GM13976 (cell line): ENCODE measurements at regions not wholly inside any gene's neighbourhood (a gene's known extent, or its start where the extent isn't known, plus 50 kb on each side); places are given as distances from the start of the nearest gene placed in this dataset.

ENCODE experiments used
- DNase-seq: peaks from one replicate; pipeline ENCODE4 v3.0.0; 2012; ENCODE audit warnings: low spot score
- in situ Hi-C: fragments of 300-500 bp; cut with MboI; formaldehyde crosslinking; loops from one replicate; pipeline ENCODE4 v1.12.0; 2022; ENCODE audit warnings: low sequenced_read_pairs, mixed read lengths, inconsistent platforms; ENCODE audit not compliant: unreplicated experiment
- TF ChIP-seq, protein P1 (sequence below): IDR thresholded peaks from 2 replicates; pipeline ENCODE4 v1.5.1; 2012; ENCODE audit warnings: borderline replicate concordance, mild to moderate bottlenecking; ENCODE audit not compliant: insufficient read depth; ENCODE audit errors: extremely low read depth, missing control alignments, control extremely low read depth

DNA sequence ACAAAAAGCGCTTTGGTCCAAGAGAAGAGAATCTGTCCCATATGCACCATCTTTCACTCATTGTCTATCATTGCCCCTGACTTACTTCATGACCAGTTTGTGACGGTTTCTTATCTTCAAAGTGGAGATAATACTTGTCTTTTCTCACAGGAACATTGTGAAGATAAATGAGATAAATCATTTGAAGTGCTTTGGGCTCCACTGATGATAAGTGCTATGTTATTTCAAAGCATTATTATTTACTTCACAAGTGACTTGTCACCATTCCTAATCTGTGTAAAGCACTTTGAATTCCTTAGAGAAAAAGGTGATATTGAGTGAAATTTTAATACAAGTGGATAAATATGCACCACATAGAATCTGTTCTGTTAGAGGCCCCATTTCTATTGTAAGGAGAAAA lies 731.6 kb upstream of the PTBP2 start:
- in situ Hi-C loops: no loop called here
- no peak for DNase-seq
- TF ChIP-seq, protein P1, sequence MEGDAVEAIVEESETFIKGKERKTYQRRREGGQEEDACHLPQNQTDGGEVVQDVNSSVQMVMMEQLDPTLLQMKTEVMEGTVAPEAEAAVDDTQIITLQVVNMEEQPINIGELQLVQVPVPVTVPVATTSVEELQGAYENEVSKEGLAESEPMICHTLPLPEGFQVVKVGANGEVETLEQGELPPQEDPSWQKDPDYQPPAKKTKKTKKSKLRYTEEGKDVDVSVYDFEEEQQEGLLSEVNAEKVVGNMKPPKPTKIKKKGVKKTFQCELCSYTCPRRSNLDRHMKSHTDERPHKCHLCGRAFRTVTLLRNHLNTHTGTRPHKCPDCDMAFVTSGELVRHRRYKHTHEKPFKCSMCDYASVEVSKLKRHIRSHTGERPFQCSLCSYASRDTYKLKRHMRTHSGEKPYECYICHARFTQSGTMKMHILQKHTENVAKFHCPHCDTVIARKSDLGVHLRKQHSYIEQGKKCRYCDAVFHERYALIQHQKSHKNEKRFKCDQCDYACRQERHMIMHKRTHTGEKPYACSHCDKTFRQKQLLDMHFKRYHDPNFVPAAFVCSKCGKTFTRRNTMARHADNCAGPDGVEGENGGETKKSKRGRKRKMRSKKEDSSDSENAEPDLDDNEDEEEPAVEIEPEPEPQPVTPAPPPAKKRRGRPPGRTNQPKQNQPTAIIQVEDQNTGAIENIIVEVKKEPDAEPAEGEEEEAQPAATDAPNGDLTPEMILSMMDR: no peak

DNA sequence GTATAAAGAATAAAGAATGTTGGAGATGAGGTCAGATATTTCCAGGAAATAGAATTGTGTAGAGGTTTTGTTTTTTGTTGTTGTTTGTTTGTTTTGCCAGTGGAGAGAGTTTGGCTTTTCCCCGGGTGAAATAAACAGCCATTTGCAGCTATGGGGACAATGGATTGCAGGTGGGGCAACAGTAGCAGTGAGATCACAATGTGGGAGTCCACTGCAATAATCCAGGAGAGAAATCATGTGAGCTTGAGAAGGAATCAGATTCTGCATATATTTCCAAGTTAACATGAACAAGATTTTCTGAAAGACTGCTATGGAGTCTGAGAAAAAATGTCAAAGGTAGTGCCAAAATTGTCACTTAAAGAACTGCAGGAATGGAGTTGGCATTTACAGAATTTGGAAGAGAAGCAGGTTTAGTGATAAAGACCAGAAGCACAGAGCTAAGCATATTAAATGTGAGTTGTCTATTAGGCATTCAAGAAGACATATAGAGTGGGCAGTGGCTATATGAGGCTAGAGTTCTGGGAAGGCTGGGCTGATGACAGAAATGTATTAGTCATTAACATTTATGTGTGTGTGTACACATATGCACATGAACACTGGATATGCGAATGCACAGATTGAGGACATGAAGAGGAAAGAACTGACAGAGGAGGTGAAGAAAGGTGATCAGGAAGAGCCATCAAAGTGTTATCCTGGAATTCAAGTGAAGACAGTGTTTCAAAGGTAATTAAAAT lies 729.6 kb upstream of the PTBP2 start:
- no peak for DNase-seq
- TF ChIP-seq, protein P1: no peak
- in situ Hi-C loops: no loop called here

DNA sequence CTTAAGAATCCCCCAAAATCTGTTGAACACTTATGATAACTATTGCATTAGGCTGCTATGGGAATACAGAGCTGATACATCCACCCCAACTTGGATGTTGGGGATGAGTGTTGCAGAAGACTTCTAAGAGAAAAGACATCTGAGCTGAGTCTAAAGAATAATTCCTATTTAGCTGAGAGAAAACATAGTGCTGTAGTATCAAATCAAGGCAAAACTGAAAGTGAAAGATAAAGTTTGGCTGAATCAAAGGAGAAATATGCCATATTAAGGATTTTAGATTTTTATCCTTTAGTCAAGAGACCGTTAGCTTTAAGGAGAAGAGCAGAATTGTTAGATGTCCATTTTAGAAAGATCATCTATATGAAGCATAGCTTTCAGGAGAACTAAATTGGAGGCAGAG lies 726.9 kb upstream of the PTBP2 start:
- in situ Hi-C loops: no loop called here
- TF ChIP-seq, protein P1: no peak
- DNase-seq: no peak

GRCh38 chr1:96002201-96002600 lies 719.4 kb upstream of the PTBP2 start:
- in situ Hi-C loops: no loop called here
- TF ChIP-seq, protein P1: no peak
- DNase-seq: no peak

DNA sequence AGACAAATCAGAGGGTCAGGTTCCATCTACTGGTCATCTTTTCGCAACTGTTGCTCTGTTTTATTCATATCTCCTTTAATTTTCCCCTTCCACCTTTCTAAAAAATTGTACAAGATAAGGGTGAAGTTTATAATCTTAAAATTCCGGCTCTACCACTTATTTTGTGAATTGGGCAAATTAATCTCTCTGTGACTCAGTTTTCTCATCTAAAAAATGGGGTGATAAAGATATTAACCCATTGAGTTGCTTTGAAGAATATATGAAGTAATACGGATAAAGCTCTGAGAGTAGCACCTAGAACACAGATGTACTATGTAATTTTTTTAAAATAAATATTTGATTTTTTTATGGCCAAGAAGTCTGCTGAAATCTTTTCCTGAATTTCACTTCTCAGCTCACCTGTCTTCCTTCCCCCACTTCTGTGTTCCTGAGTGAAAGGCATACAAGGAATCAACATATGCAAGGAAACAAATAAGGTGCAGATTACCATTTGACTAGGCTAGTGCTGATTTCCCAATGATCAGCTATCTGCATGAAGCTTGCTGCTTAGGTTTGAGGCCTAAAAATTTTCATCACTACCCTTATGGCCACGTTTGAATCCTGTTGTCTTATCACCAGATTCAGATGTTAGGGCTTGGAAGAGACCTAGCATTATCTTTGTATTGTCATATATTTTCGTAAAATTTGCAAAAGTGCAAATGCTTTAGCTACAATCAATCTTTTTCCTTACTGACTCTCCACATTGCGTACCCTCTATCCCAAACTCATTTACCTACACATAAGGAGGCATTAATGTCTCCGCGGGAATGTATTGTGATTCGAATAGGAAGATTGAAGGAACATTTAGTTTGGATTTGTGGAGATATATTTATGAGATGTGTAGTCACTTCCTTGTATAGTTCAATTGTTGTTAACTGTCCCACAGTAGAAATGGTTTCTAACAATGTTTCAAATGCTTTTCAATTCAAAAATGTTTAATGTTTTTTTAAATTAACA lies 718.3 kb upstream of the PTBP2 start:
- TF ChIP-seq, protein P1: no peak
- in situ Hi-C loops: no loop called here
- no peak for DNase-seq

- TF ChIP-seq, protein P1: no peak
- in situ Hi-C loops: no loop called here
- no peak for DNase-seq
Observed at GRCh38 chr1:96009831-96010434, 711.7 kb upstream of the PTBP2 start.
